ENCODE measurements at regions not wholly inside any gene's neighbourhood (a gene's known extent, or its start where the extent isn't known, plus 50 kb on each side); places are given as distances from the start of the nearest gene placed in this dataset.
"Not testable (repeated sequence)": the region's sequence is repeated elsewhere in the genome, so short reads cannot be mapped to it uniquely, and the experiment has no call there.

- intact Hi-C loops (cut with DNase I), result no loop called here
- ATAC-seq, result no peak
- DNase-seq, result no peak
Measured at GRCh38 chr3:81095956-81096355, 665.5 kb downstream of the GBE1 start.

GRCh38 chr3:81094986-81095385 lies 666.5 kb downstream of the GBE1 start:
- intact Hi-C loops (cut with DNase I), result no loop called here
- ATAC-seq (no peak), DNase-seq (no peak)

- intact Hi-C loops (cut with DNase I), result no loop called here
- DNase-seq (no peak), ATAC-seq (no peak)
Measured at GRCh38 chr3:81087607-81088006, 673.8 kb downstream of the GBE1 start.

- intact Hi-C loops (cut with DNase I), result no loop called here
- ATAC-seq (no peak), DNase-seq (no peak)
Measured at GRCh38 chr3:81086348-81086747, 675.1 kb downstream of the GBE1 start.

GRCh38 chr3:81080608-81081007 lies 680.8 kb downstream of the GBE1 start:
- ATAC-seq (no peak), DNase-seq (no peak)
- intact Hi-C loops (cut with DNase I), result no loop called here

GRCh38 chr3:81072591-81072990 lies 688.9 kb downstream of the GBE1 start:
- DNase-seq (no peak), ATAC-seq (no peak)
- intact Hi-C loops (cut with DNase I), result no loop called here

GRCh38 chr3:81068546-81068945 lies 692.9 kb downstream of the GBE1 start:
- intact Hi-C loops (cut with DNase I), result no loop called here

GRCh38 chr3:81063896-81064295 lies 697.5 kb downstream of the GBE1 start:
- intact Hi-C loops (cut with DNase I), result no loop called here
- no peak for ATAC-seq

More at GRCh38 chr3:81068546-81068945, 692.9 kb downstream of the GBE1 start:
- ATAC-seq (no peak), DNase-seq (no peak)

GRCh38 chr3:81051133-81051532 lies 710.3 kb downstream of the GBE1 start:
- DNase-seq; intact Hi-C loops (cut with DNase I); ATAC-seq: not testable (repeated sequence)

More at GRCh38 chr3:81063896-81064295, 697.5 kb downstream of the GBE1 start:
- no peak for DNase-seq

- intact Hi-C loops (cut with DNase I), result no loop called here
- DNase-seq, result no peak
- ATAC-seq, result no peak
Measured at GRCh38 chr3:81048058-81048665, 713.3 kb downstream of the GBE1 start.

GRCh38 chr3:81045976-81046375 lies 715.5 kb downstream of the GBE1 start:
- no peak for ATAC-seq
- no peak for DNase-seq
- intact Hi-C loops (cut with DNase I), result no loop called here

- DNase-seq, result no peak
- ATAC-seq, result no peak
- intact Hi-C loops (cut with DNase I), result no loop called here
Measured at GRCh38 chr3:81045246-81045645, 716.2 kb downstream of the GBE1 start.

- no peak for ATAC-seq
- intact Hi-C loops (cut with DNase I), result no loop called here
- DNase-seq, result no peak
Measured at GRCh38 chr3:81043660-81044199, 717.7 kb downstream of the GBE1 start.

- ATAC-seq, result no peak
- no peak for DNase-seq
- intact Hi-C loops (cut with DNase I), result no loop called here
Measured at GRCh38 chr3:81043009-81043408, 718.4 kb downstream of the GBE1 start.

GRCh38 chr3:81041331-81041730 lies 720.1 kb downstream of the GBE1 start:
- no peak for DNase-seq
- intact Hi-C loops (cut with DNase I), result no loop called here
- ATAC-seq, result no peak

- intact Hi-C loops (cut with DNase I), result no loop called here
- DNase-seq (no peak), ATAC-seq (no peak)
Measured at GRCh38 chr3:81040107-81040506, 721.3 kb downstream of the GBE1 start.

- intact Hi-C loops (cut with DNase I), result no loop called here
- no peak for DNase-seq
Measured at GRCh38 chr3:81033684-81034083, 727.8 kb downstream of the GBE1 start.

GRCh38 chr3:81033185-81033584 lies 728.3 kb downstream of the GBE1 start:
- no peak for ATAC-seq
- DNase-seq, result no peak
- intact Hi-C loops (cut with DNase I), result no loop called here

More at GRCh38 chr3:81033684-81034083, 727.8 kb downstream of the GBE1 start:
- ATAC-seq, result no peak

- no peak for DNase-seq
- intact Hi-C loops (cut with DNase I), result no loop called here
- ATAC-seq, result no peak
Measured at GRCh38 chr3:81029861-81030260, 731.6 kb downstream of the GBE1 start.

- DNase-seq, result no peak
- intact Hi-C loops (cut with DNase I), result no loop called here
- ATAC-seq, result no peak
Measured at GRCh38 chr3:81027344-81027743, 734.1 kb downstream of the GBE1 start.

- DNase-seq, result no peak
- intact Hi-C loops (cut with DNase I), result no loop called here
- ATAC-seq, result no peak
Measured at GRCh38 chr3:81024560-81024959, 736.9 kb downstream of the GBE1 start.
